ENCODE measurements at regions not wholly inside any gene's neighbourhood (a gene's known extent, or its start where the extent isn't known, plus 50 kb on each side); places are given as distances from the start of the nearest gene placed in this dataset.

DNA sequence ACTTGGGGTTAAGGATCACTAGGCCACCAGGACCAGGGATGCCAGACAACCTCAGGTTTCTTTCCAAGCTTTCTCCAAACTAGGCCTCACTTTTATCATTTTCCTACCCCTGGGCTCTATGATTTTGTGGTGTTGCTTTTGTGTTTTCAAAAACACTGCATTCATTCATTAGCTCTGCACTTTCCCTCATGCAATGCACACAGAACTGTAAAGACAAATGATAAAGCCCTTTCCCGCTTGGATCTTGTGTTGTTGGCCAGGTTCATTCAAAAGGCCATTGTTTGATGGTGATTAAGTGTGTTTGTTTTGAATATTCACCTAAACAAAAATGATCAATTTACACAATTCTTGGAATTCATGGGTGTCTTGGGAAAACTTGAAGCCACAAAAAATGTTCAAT, 210.7 kb upstream of the TNP1 start:
- no peak for FAIRE-seq

DNA sequence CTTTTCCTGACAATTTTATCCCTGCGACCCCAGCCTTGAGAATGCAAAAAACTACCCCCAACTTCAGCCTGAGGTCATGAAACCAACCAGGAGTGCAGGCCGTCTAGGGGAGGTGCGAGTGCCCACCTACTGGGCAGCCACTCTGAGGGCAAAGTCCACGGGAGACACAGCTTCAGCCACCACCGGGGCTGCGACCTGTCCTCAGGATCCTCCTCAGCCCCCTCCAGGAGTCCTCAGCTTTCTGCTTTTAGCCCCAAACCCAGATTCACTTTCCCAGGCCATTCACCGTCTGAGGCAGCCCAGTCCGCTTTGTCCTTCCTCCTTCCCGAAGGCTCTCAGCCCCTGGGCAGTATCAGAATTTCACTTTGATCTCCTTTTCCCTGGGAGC, 210.2 kb upstream of the TNP1 start:
- FAIRE-seq, result no peak

DNA sequence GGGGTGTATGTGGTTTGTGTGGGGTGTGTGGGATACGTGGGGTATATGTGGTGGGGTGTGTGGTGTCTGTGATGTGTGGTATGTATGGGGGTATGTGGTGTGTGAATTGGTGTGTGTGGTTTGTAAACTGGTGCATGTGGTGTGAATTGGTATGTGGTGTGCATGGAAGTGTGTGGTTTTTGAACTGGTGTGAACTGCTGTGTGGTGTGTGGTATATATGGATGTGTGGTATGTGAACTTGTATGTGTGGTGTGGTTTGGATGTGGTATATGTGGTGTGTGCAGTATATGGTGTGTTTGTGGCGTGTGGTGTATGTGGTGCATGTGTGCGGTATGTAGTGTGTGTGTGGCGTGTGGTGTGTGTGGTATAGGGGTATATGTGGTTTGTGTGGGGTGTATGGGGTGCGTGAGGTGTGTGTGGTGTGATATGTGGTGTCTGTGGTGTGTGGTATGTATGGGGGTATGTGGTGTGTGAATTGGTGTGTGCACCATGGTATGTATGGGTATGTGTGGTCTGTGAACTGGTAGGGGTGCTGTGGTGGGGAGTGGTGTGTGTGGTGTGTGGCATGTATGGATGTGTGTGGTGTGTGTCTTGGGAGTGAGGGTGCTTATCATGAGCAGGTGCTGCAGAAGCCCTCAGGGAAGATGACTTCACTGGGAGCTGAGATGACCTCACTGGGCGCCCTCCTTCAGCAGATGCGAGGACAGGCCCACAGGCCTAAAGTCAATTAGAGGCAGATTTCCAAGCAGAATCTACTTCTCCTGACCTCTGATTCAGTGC, 209.6 kb upstream of the TNP1 start:
- FAIRE-seq, result no peak

DNA sequence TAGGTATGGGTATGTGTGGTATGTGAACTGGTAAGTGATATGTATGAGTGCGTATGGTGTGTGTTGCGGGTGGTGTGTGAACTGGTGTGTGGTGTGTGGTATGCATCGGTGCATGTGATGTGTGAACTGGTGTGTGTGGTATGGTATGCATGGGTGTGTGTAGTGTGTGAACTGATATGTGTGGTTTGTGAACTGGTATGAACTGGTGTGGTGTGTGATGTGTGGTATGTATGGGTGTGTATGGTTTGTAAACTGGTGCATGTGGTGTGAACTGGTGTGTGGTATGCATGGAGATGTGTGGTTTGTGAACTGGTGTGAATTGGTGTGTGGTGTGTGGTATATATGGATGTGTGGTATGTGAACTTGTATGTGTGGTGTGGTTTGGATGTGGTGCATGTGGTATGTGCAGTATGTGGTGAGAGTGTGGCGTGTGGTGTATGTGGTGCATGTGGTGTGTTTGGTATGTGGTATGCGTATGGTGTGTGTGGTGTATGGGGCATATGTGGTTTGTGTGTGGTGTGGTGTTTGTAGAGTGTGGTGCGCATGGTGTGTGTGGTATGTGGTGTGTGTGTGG, 208.9 kb upstream of the TNP1 start:
- no peak for FAIRE-seq

DNA sequence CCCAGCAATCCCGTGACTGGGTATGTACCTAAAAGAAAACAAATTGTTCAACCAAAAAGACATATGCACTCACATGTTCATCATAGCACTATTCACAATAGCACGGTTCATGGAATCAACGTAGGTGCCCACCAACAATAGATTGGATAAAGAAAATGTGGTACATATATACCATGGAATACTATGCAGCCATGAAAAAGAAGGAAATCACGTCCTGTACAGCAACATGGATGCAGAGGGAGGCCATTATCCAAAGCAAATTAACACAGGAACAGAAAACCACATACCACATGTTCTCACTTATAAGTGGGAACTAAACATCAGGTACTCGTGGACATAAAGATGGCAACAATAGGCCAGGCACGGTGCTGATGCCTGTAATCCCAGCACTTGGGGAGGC, 207.9 kb upstream of the TNP1 start:
- no peak for FAIRE-seq

DNA sequence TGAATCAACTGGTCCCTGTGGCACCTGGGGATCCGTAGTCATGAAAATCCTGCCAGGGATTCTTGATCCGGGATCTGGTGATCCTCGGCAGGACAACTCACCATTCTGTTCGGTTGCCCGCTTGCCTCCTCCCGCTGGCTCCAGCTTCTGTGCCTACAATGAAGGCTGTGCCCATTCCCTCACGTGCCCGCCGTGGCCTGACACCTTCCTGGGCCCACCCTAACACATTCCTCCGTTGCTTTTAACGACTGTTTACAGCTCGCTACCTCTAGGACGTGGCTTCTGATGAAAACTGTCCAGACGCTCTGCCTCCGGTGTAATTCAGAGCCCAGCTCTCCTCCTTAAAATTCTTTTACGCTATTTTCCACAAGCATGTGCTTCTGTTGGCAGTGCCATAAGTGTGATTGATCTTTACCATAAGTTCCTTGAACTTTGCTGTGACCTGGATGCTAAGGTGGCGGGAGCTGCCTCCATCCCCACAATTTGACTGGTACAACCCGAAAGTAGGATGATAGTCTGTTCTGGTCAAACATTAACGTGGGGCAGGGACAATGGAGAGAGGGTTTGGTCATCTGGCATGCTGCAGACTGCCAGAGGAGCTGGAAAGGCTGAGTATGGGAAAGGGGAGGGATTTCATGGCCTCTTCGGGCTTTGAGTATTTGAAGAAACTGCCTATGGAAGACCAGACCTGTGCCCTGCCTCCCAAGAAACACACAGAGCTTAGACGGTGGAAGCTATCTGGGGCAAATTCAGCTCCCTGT, 206.8 kb upstream of the TNP1 start:
- no peak for FAIRE-seq

DNA sequence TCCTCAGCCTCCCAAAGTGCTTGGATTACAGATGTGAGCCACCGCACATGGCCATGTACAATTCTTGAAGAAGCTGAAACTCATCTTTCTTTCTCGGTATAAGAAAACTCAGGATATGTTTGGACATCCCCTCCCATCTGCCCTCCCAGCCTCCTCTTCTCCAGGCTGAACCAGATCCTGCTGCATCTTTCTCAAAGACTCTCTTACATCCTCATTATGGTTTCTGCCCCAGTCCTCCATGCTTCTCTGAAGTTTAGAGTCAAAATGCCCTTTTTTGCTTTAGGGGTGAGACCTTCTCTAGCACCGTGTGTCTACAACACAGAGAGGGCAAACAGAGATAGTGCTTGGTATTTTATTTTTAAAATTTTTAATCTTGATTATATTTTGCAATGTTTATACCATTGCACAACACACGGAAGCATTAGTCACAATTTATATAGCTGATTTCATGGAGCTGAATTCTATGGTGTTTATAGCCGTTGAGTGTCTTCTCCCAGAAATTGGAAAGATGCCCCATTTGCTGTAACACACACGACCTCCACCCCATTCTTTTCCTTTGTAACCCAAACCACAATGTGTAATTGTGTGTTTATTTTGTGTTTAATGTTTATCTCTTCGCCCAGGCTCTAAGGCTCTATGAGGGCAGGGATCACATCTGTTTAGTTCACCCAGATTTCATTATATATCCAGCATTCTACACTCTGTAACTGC, 206.0 kb upstream of the TNP1 start:
- no peak for FAIRE-seq

DNA sequence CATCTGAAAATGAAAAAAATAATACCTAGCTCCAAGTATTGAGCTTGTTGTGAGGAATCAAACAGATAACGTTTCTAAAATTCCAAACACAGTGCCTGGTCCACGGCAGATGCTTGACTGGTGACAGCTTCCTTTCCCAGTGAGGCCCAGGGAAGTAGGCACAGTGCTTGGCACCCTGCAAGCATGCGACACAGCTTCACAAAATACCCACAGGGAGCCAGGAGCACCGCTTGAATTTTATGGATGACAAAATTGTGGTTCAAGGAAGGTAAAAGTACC, 205.1 kb upstream of the TNP1 start:
- FAIRE-seq, result no peak

DNA sequence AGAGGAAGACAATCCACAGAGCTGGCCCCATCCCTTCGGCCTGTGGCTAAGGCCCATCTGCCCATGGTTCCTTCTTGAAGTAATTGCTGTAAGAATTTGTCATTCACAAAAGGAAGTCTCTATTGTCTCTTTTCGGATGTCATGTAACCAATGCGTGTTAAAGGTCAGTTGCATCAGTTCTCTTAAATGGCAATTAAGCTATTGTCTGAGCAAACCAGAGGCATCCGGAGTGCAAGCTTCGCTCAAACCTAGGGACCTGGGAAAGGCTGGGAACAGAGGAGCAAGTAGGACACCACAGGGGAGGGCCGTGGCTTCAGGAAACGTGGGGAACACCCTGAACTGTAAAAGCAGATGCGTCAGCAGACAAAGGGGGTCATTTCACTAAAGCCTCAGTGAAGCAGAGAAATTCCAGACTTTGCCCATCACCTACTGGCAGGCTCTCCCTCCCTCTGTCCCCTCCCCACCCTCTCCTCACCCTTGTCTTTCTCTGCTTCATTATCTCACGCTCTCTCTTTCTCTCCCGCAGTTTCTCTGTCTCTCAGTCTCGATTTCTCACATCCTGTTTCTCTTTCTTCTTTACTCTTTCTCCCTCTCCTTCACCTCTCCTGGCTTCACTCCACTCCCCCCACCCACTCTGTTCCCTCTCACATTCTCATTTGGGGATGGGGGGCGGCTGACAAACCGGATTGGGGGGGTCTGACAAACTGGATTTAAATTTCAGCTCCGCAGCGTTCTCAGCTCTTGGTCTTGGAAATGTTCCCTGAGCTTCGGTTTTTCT, 204.6 kb upstream of the TNP1 start:
- no peak for FAIRE-seq

DNA sequence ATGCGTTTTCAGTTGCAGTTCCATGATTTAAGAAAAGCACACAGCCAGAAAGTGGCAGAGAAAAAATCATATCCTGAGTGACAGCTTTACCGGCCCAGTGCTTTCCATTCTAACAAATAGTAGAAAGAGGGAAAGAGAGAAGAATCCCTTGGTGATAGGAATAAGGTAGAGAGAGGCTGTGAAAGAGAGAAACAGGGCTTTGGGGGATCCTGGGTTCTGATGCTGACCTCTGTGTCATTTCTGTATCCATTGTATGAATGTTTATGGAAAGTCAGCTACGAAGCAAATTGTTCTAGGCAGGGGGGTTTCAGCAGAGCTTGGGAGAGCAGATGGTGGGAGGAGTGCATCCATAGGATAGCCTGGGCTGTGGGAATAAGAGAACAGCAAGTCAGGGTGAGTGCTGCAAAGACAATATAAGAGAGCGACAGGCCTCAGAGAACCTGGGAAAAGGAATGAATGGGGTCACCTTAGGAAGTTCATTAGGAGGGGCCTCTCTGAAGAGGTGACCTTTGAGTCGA, 203.4 kb upstream of the TNP1 start:
- FAIRE-seq, result no peak

DNA sequence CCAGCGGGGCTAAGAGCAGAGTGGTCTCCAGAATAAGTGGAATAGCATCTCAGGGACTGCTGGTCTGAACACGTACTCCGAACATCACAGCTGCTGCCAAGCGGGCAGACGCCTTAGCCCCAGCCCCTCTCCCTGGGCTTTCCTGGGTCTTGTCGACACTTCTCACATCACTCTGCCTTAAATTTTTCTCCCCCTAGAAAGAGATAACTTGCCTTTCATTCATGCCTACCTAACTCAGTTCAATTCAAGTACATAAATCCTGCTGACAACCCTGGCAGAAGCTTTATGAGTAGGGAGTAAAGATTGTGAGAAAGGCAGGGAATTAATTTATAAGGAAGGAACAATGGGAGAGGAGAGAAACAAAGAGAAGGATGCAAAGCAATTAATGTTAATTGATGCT, 202.9 kb upstream of the TNP1 start:
- FAIRE-seq, result no peak

DNA sequence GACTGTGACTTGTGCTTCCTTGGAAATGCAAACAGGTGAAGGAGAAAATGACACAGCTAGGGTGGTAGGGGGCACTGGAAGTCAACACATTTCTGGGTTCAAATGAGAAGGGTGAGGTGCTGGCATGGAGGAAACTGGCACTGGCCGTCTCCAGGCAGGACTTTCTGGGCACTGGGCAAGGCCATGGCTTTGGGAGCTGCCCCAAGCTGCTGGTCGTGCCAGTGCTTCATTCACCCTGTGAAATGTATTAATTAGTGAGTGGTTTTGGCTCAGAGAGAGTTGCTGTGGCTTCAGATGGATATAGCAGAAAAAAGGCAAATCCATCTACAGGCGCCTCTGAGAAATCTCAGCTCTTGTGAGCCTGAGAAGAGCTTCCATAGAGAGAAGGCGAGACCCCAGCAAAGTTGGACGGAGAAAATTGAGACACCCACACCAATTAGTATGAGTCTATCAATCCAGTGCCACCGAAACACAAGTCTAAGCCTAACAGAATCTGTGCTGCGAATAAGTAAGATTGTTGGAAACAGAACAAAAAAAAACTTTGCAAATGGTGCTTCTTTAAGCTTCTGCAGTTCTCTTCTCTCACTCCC, 202.1 kb upstream of the TNP1 start:
- FAIRE-seq, result no peak

DNA sequence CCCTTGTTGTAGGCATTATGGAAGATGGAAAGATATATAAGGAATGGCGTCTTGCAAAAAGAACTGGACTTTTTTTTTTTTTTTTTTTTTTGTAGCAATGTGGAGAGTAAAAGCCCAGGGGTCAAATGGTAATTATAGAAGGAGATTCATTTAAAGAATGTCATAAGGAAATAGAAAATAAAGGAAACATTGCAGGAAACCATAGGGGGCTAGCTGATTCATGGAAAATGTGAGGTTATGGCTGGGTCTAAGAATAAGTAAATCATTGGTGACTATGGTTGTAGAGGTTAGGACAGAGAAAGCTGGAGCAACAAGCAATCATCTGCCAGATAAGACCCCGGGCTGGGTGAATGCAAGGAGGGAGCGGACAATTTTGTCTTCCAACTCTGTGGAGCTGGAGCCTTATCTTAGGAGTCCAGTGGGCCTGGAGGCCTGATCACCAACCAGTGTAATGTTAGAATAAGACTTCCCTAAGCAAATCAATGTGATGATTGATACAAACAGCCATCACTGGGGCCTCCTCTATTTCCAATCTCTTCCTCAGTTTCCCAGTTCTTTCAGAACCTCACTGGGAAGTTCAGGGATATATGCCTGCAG, 201.2 kb upstream of the TNP1 start:
- FAIRE-seq, result no peak

DNA sequence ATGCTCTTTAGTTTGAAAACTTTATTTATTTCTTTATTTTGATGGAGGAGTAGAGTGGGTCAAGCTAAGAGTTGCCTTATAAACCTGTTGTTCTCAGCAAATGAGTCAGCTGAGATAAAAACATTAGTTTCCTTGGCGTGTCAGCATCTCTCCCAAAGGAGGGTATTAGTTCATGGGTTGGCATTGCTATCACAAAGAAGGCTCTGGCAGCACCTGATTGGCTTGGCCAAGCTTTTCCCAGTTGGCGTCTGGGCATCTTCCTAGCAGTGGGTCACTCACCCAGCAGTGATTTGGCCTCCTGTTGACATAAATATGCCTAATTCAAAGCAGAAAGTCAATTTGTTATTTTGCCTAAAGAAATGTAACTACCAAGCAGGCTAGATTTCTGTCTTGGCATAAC, 200.7 kb upstream of the TNP1 start:
- FAIRE-seq, result no peak

DNA sequence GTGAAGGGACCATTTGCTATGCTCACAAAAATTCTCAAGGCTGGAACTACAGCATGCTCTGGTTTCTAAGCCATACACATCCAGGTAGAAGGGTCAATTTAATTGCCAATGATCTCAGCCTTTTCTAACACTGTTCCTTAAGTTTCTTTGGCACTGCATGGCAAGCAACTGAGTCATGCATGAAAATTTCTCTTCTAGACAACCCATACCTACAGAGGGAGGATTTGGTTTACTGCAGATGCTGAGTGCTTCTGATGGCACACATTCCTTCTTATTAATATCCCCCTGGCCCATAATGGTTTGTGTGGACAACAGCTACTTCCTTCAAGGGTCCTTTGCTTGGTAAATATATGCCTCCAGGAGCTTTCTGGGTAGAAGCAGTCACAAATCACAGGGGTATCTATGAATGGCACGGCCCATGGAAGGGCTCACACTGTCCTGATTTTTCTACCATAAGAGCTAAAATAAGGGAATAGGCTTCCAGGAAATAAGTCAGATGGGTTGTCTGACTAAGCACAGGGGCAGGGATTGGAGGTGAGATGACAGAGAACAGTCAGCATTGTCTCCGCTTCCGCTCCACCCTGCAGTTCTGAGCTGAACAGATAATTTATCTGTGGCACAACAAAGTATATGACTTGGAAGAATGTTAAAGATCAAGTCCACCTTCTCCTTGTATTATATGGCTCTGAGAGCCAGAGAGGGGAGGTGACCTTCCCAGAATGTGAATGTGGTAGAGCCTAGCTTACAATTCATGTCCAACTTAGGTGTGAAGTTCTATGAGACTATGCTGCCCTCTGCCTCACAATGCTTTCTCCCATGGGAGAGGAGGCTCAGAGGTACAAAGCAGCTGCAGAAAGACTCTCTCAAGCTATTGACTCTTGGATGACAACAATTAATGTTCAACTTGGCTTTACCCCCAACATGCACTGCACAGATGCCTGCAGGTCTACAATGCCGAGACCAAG, 199.2 kb upstream of the TNP1 start:
- no peak for FAIRE-seq

DNA sequence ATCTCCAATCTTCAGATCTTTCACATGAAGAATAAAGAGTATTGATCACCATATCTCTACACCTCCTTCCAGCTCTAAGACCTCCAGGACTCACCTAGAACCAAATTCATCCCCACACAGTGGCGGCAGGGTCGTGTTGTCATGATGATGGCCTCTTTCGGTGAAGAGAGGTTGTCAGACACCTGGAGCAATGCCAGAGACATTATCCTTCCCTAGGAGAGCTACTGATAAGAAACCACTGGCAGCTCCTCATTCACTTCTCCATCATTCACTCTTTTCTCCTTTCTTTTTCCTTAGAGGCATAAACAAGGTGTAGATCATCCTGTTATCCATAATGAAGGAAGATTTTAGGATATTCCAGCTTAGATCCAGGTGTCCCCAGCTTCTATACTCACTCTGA, 197.9 kb upstream of the TNP1 start:
- no peak for FAIRE-seq

DNA sequence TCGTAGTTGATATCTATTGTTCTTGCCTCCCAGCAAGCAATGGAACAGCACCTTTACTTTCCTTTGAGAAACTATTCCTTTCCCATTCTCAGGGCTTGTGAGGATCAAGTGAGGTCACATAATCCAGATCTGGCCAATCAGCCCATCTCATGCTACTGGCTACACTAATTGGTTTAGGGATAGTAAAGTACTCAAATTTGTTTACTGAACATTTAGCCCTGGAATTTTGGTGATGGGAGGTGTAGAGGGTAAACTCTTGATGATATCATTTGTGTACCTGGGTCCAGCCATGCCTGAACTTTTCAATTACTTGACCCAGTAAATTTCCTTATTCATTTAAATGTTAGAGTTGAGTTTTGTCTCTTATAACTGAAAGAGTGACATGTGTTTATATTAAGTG, 195.8 kb upstream of the TNP1 start:
- FAIRE-seq, result no peak

DNA sequence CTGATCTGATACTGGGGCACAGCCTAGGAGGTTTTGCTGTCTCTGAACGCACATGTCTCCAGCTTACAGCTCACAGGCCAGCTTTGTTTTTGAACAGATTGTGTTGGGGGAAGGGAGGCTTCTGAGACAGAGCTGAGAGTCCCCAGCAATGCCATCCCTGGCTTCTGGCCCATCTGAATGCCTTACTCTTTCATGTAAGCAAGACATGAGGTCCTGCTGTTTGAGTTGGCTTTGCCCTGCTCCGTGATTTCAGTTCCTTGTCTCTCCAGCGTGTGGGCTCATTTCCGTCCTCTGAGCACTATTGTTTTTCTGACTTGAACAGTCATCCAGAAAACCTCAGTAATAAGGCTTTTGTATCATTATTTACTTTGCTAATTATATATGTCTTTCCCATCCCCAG, 194.9 kb upstream of the TNP1 start:
- FAIRE-seq, result no peak

DNA sequence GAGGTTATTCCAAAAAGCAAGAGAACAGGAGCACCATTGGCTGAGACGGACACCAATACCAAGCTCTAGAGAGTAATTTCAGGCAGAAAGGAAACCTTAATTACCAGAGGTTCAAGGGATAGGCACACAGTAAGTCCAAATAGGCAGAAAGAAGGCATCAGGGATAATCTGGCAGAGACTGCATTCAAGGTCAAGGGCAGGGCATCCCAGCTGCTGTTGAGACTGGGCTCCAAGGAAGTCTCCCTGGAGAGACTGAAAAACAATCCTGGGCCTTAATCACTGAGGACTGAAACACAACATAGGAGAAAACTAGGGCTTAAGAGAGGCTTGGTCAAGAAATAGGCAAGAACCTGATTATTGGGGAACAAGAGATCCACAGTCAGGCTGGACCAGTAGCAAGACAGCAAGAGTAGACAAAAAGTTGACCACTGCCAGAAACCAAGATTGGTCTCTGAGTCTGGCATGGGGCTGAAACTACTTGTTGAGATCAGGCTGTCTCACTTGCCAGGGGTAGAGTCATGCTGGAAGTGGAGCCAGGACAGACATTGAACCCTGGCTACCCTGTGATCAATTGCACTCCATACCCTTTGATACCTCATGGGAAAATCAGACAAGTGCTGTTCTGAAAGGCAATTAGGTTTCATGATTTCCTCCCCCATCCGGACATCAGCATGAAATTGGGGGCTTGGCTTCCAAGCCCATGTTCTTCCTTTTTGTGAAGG, 193.2 kb upstream of the TNP1 start:
- FAIRE-seq, result no peak

DNA sequence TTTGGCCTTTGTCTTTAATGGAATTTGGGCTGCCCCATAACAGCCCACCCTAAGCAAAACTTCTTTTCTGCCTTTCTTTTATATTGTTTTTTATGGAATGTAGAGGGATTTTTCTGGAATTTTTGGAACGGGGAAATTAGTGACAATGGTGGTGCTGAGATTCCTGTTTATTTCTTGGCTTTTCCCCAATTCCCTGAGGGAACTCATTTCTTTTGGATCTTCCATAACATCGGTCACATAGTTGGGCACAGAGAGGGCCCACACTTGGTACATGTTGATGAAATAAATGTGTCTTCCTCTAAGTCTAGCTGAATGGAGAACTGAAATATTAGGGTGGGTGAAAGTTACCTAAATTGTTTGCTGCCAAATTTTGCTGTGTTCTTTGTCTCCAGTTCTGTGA, 191.6 kb upstream of the TNP1 start:
- FAIRE-seq, result no peak
